Activated T-helper 1 cell treated with anti-CD3 and anti-CD28 coated beads, Interleukin-2, amount 50 U/mL, for 16 hours (primary cell): ENCODE measurements at regions not wholly inside any gene's neighbourhood (a gene's known extent, or its start where the extent isn't known, plus 50 kb on each side); places are given as distances from the start of the nearest gene placed in this dataset.

ENCODE experiments used
- DNase-seq, 2 donors: peaks; one replicate each; pipeline ENCODE4 v3.0.0-alpha.2; 2020; ENCODE audit warnings: low read depth in 1 of 2, low spot score in 1 of 2

DNA sequence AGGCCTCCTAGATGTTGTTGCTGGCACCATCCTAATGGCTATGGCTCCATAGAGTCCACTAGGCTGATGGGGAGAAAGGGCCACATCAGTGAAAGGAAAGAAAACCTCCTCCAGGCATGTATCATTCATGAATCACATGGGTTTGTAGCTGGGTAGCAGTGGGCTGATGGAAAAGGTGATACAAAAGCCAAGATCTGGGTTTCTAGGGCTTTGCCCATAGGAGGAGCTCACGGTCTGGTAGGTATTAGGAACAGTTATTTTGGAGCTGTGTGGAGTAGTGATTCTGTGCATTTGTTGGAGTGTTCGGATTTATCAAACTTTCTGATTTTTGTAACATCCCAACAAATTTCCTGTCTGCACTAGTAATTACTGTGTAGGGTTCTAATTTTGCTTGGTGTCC is 259.2 kb downstream of the SLC4A3 start:
- no peak for DNase-seq

GRCh38 chr2:219887870-219888269 is 260.4 kb downstream of the SLC4A3 start:
- DNase-seq, result no peak

DNA sequence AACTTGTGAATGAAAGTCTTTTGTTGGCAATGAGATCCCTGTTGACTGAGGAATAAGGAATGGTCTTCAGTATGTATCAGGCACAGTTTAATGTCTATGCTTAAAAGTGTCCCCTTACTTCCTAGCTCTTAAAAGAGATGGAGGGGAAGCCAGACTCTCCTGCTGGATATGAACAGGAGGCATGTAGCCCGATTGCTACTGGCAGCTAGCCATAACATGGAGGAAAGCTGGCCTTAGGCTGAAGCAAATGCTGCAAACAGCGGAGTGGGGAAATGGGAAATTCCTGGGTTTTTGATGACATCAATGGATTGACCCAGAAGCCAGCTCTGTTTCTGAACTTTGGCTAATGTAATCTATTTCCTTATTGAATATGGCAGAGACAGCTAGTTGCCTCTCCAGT is 266.1 kb downstream of the SLC4A3 start:
- no peak for DNase-seq

DNA sequence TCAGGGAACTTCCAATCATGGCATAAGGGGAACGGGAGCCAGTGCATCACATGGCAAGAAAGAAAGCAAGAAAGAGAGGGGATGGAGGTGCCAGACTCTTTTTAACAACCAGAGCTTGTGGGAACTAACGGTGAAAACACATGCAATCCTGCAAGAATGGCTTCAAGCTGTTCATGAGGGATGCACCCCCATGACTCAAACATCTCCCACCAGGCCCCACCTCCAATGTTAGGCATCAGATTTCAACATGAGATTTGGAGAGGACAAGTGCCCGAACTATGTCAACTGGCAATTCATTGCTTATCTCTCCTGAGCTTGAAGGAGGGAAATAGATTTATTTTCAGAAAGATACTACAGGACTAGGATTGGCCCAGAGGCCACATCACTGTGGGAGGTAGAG is 270.0 kb downstream of the SLC4A3 start:
- no peak for DNase-seq

- DNase-seq, result no peak
These were observed 273.7 kb downstream of the SLC4A3 start for GRCh38 chr2:219901155-219901554.

DNA sequence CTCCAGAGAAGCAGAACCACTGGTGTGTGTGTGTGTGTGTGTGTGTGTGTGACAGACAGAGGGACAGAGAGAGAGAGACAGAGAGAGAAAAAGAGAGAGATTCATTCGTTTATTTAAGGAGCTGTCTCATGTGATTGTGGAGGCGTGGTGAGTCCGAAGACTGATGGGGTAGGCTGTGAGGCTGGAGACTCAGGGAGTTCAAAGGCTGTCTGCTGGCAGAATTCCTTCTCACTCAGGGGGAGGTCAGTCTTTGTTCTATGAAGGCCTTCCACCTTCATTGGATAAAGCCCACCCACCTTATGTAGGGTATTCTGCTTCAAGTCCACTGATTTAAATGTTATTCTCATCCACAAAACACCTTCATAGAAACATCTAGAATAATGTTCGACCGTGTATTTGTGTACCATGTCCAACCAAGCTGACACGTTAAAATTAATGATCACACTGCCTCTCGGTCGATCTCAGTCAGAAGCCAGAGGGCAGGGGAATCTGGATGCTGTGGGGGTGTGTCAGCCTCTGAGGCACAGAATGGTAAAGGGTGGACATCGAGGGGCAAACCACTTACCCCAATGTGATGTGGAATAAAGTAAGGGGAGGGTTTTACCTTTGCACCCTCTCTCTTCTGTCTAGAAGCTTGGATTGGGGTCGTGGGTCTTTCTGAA is 275.6 kb downstream of the SLC4A3 start:
- no peak for DNase-seq

GRCh38 chr2:219905640-219906039 is 278.2 kb downstream of the SLC4A3 start:
- DNase-seq, result no peak

- no peak for DNase-seq
These were observed 278.9 kb downstream of the SLC4A3 start for GRCh38 chr2:219906114-219907010.

GRCh38 chr2:219907011-219907365 is 279.6 kb downstream of the SLC4A3 start:
- no peak for DNase-seq

- DNase-seq, result no peak
These were observed 281.1 kb downstream of the SLC4A3 start for GRCh38 chr2:219908538-219908937.

- no peak for DNase-seq
These were observed 284.1 kb downstream of the SLC4A3 start for GRCh38 chr2:219911541-219911940.

- no peak for DNase-seq
These were observed 285.1 kb downstream of the SLC4A3 start for GRCh38 chr2:219912491-219912921.

DNA sequence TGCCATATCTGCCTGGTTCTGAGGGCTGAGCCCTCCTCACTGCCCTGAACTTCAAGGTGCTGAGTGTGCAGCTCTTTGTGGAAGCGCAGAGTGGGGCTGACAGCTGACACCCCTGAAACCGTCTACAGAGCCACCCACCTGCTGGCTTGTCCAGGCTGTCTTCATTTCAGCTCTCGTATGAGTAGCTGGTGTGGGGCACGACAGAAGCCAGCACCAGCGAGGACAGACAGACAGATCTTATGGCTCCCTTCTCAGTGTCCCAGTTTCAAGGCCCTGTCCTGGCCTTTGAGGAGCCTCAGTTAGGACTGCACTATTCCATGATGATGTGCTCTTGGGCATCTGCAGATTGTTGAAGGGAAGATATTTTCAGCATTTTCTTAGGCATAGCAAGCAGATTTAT is 287.1 kb downstream of the SLC4A3 start:
- no peak for DNase-seq

- no peak for DNase-seq
These were observed 288.9 kb downstream of the SLC4A3 start for GRCh38 chr2:219916281-219916680.

- DNase-seq, result no peak
These were observed 289.5 kb downstream of the SLC4A3 start for GRCh38 chr2:219916726-219917440.

- DNase-seq, result no peak
These were observed 290.8 kb downstream of the SLC4A3 start for GRCh38 chr2:219918254-219918653.

- no peak for DNase-seq
These were observed 291.5 kb downstream of the SLC4A3 start for GRCh38 chr2:219918944-219919343.

DNA sequence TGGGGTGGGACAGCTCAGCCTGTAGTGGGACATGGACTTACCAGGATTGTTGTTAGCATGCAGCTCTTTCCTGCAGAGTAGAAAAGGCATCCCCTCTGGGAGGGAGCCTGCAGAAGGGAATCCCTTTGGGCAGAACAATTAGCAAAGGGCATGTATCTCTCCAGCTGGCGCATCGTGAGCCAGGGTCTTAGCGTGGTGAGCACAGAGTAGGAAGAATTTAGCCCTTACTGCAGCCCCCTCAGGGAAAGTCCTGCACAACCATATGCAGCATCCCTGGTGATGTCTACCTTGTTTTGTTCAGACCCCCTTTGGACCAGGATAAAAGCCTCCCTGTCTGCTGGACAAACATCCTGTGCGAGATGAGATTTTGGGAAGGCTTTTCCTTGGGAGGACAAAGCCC is 292.1 kb downstream of the SLC4A3 start:
- DNase-seq, result no peak

- no peak for DNase-seq
These were observed 302.4 kb downstream of the SLC4A3 start for GRCh38 chr2:219929835-219930234.

DNA sequence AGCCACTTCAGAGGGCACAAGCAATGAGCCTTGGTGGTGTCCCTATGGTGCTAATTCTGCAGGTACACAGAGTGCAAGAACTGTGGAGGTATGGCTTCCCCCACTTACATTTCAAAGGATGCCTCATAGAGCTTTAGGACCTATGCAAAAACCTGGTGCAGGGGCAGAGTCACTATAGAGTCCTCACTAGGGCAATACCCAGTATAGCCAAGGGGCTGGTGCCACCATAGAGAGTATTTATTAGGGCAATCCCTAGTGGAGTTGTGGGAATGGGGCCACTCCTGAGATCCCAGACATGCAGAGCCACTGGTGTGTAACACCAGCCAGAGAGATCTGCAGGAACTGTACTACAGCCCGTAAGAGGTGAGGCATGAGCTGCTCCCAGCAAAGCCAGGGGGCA is 312.2 kb downstream of the SLC4A3 start:
- no peak for DNase-seq

DNA sequence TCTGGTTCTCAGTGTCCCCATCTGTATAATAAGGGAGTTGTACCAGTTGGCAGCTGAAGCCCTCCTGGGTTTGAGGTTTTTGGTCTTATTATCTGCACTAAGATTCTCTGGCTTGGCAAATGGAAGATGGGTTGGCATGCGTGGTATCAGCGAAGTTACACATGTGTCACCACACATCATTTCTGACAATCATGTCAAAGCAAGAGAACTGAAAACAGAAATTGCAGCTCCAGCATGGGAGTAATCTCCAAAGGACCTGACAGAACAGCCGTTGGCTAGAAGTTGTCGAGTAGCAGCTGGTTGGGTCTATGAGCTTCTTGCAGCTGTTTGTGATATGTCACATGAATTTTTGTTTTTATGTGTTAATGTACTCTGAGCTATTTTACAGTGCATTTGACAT is 317.4 kb downstream of the SLC4A3 start:
- no peak for DNase-seq

GRCh38 chr2:219946021-219946420 is 318.6 kb downstream of the SLC4A3 start:
- DNase-seq, result no peak
